ENCODE measurements at regions not wholly inside any gene's neighbourhood (a gene's known extent, or its start where the extent isn't known, plus 50 kb on each side); places are given as distances from the start of the nearest gene placed in this dataset.

DNA sequence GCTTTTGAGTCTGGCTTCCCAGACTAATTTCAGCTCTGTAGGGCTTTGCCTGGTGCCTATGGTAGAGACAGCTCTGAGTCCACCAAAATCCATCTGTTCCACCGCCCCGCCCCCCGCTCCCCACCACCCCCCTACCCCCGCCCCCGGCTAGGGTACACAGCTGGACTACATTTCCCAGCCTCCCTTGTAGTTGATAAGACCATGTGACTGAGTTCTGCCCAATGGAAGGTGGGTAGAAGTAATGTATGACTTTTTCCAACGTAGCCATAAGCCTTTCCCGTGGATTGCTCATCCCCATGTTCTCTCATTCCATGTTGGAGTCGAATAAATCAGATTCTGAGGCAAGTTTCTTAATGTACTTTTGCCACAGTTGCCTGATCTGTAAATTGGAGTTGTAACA, 786.7 kb upstream of the EEF2KMT start:
- peaks cover 7% of the 10 kb centered on the region for H3K4me1 Mint-ChIP-seq
- H3K4me3 Mint-ChIP-seq = no peak overlapping the region
- no peak overlapping the region for H2AFZ ChIP-seq
- H3K4me2 ChIP-seq = no peak overlapping the region
- no peak for TF ChIP-seq JUNB (IDR thresholded peaks at IDR 0.05; ENCODE audit: unreplicated experiment)
- TF ChIP-seq EZH2phosphoT487 (IDR thresholded peaks at IDR 0.05; ENCODE audit: unreplicated experiment) = no peak
- TF ChIP-seq EZH2 (IDR thresholded peaks at IDR 0.05; ENCODE audit: low read depth, unreplicated experiment) = no peak
- TF ChIP-seq REST (IDR thresholded peaks at IDR 0.05; ENCODE audit: unreplicated experiment) = no peak
- TF ChIP-seq NANOG (IDR thresholded peaks at IDR 0.05; ENCODE audit: borderline replicate concordance) = no peak
- TF ChIP-seq CREB1 (CRISPR knock-in tag; IDR thresholded peaks at IDR 0.05; ENCODE audit: low read depth) = no peak
- TF ChIP-seq ZNF331 (CRISPR knock-in tag; IDR thresholded peaks at IDR 0.05; ENCODE audit: low read depth) = no peak
- no peak for TF ChIP-seq CTCF (conservative IDR thresholded peaks at IDR 0.05; ENCODE audit: low read depth in 2 of 2)
- TF ChIP-seq STAT1 (IDR thresholded peaks at IDR 0.05; ENCODE audit: unreplicated experiment) = no peak
- TF ChIP-seq, protein P1, sequence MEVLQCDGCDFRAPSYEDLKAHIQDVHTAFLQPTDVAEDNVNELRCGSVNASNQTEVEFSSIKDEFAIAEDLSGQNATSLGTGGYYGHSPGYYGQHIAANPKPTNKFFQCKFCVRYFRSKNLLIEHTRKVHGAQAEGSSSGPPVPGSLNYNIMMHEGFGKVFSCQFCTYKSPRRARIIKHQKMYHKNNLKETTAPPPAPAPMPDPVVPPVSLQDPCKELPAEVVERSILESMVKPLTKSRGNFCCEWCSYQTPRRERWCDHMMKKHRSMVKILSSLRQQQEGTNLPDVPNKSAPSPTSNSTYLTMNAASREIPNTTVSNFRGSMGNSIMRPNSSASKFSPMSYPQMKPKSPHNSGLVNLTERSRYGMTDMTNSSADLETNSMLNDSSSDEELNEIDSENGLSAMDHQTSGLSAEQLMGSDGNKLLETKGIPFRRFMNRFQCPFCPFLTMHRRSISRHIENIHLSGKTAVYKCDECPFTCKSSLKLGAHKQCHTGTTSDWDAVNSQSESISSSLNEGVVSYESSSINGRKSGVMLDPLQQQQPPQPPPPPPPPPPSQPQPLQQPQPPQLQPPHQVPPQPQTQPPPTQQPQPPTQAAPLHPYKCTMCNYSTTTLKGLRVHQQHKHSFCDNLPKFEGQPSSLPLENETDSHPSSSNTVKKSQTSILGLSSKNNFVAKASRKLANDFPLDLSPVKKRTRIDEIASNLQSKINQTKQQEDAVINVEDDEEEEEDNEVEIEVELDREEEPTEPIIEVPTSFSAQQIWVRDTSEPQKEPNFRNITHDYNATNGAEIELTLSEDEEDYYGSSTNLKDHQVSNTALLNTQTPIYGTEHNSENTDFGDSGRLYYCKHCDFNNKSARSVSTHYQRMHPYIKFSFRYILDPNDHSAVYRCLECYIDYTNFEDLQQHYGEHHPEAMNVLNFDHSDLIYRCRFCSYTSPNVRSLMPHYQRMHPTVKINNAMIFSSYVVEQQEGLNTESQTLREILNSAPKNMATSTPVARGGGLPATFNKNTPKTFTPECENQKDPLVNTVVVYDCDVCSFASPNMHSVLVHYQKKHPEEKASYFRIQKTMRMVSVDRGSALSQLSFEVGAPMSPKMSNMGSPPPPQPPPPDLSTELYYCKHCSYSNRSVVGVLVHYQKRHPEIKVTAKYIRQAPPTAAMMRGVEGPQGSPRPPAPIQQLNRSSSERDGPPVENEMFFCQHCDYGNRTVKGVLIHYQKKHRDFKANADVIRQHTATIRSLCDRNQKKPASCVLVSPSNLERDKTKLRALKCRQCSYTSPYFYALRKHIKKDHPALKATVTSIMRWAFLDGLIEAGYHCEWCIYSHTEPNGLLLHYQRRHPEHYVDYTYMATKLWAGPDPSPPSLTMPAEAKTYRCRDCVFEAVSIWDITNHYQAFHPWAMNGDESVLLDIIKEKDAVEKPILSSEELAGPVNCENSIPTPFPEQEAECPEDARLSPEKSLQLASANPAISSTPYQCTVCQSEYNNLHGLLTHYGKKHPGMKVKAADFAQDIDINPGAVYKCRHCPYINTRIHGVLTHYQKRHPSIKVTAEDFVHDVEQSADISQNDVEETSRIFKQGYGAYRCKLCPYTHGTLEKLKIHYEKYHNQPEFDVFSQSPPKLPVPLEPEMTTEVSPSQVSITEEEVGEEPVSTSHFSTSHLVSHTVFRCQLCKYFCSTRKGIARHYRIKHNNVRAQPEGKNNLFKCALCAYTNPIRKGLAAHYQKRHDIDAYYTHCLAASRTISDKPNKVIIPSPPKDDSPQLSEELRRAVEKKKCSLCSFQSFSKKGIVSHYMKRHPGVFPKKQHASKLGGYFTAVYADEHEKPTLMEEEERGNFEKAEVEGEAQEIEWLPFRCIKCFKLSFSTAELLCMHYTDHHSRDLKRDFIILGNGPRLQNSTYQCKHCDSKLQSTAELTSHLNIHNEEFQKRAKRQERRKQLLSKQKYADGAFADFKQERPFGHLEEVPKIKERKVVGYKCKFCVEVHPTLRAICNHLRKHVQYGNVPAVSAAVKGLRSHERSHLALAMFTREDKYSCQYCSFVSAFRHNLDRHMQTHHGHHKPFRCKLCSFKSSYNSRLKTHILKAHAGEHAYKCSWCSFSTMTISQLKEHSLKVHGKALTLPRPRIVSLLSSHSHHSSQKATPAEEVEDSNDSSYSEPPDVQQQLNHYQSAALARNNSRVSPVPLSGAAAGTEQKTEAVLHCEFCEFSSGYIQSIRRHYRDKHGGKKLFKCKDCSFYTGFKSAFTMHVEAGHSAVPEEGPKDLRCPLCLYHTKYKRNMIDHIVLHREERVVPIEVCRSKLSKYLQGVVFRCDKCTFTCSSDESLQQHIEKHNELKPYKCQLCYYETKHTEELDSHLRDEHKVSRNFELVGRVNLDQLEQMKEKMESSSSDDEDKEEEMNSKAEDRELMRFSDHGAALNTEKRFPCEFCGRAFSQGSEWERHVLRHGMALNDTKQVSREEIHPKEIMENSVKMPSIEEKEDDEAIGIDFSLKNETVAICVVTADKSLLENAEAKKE (CRISPR knock-in tag; IDR thresholded peaks at IDR 0.05) = no peak
- TF ChIP-seq ZNF114 (CRISPR knock-in tag; IDR thresholded peaks at IDR 0.05) = no peak
- no peak for TF ChIP-seq POLR2AphosphoS5 (IDR thresholded peaks at IDR 0.05; ENCODE audit: low read depth)
- TF ChIP-seq, protein P2, sequence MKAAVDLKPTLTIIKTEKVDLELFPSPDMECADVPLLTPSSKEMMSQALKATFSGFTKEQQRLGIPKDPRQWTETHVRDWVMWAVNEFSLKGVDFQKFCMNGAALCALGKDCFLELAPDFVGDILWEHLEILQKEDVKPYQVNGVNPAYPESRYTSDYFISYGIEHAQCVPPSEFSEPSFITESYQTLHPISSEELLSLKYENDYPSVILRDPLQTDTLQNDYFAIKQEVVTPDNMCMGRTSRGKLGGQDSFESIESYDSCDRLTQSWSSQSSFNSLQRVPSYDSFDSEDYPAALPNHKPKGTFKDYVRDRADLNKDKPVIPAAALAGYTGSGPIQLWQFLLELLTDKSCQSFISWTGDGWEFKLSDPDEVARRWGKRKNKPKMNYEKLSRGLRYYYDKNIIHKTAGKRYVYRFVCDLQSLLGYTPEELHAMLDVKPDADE (IDR thresholded peaks at IDR 0.05) = no peak
- no peaks in the 10 kb centered on the region for H3K9me2 ChIP-seq (ENCODE audit: insufficient read depth)
- no peaks in the 10 kb centered on the region for H3K36me3 ChIP-seq (ENCODE audit: insufficient read depth)
- no peak for DNase-seq (ENCODE audit: low spot score)
- no peaks in the 10 kb centered on the region for H3K79me2 ChIP-seq (replicated peaks; ENCODE audit: insufficient read depth)
- no peaks in the 10 kb centered on the region for H4K20me1 ChIP-seq (replicated peaks; ENCODE audit: insufficient read depth)
- H3K9me3 Mint-ChIP-seq = no peaks in the 10 kb centered on the region; the same call in 2 of the 3 replicates
- H3K27ac Mint-ChIP-seq = no peak overlapping the region
- no peak overlapping the region for H3K4me3 ChIP-seq
- H3K36me3 Mint-ChIP-seq (ENCODE audit: low read depth) = no peaks in the 10 kb centered on the region
- no peak for ATAC-seq
- no peaks in the 10 kb centered on the region for H3F3A ChIP-seq (replicated peaks; ENCODE audit: low read depth)
- H3K27me3 ChIP-seq (ENCODE audit: insufficient read depth) = no peaks in the 10 kb centered on the region
- no peak overlapping the region for H3K27ac ChIP-seq (ENCODE audit: low read depth)
- H3K4me1 ChIP-seq (ENCODE audit: insufficient read depth) = no peaks in the 10 kb centered on the region
- H3K27me3 Mint-ChIP-seq (ENCODE audit: insufficient read depth, low read depth, poor library complexity) = peaks cover 6% of the 10 kb centered on the region
